ENCODE measurements at regions not wholly inside any gene's neighbourhood (a gene's known extent, or its start where the extent isn't known, plus 50 kb on each side); places are given as distances from the start of the nearest gene placed in this dataset.

DNA sequence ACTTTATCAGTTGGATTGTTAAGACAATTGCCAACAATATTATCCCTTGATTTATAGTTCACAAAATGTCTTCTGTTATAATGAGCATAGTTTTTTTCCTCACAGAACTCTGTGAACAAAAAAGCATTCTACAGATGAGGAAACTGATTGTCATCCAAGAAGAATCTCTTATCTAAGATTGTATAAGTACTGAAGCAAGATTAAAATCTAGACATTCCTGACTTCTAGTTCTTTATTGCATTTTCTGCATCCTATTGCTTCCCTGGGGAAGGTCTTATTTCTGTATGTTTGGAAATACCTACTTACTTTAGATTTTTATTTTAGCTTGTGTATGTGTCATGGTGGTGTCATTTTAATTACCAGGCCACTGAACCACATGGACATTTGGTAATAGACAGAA, 884.9 kb upstream of the WWC1 start:
- Mint-ChIP-seq H3K4me1 (ENCODE audit: low read depth) (no peaks in the 10 kb centered on the region), H3K9me3 (ENCODE audit: low read depth) (no peaks in the 10 kb centered on the region), H3K27ac (ENCODE audit: unreplicated experiment) (no peak overlapping the region), H3K4me3 (ENCODE audit: unreplicated experiment) (no peak overlapping the region), H3K36me3 (ENCODE audit: low read depth) (no peaks in the 10 kb centered on the region), H3K27me3 (ENCODE audit: low read depth) (peaks cover 9% of the 10 kb centered on the region)
- TF ChIP-seq CTCF (IDR thresholded peaks at IDR 0.05) = no peak
- no peak for DNase-seq (ENCODE audit: low spot score)

DNA sequence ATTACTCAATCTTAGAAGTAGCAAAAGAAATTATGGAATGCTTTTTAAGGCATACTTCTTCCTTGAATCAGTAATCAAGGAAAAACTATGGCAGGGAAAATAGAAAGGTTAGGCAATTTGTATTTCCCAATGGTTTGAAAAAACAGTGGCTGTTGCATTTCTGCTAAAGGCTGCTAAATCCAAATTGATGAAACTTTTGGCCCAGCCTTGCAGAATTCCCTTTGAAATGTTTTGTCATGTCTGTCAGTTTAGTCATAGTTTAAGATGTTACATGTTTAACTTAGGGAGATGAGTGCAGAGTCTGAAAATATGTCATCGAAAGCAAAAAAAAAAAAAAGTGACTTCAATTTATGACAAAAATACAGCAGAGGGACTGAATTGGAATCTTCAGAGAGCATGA, 878.9 kb upstream of the WWC1 start:
- no peaks in the 10 kb centered on the region for H3K4me1 Mint-ChIP-seq (ENCODE audit: low read depth)
- H3K9me3 Mint-ChIP-seq (ENCODE audit: low read depth) = no peaks in the 10 kb centered on the region
- DNase-seq (ENCODE audit: low spot score) = no peak
- TF ChIP-seq CTCF (IDR thresholded peaks at IDR 0.05) = no peak
- H3K4me3 Mint-ChIP-seq (ENCODE audit: unreplicated experiment) = no peak overlapping the region
- H3K36me3 Mint-ChIP-seq (ENCODE audit: low read depth) = no peaks in the 10 kb centered on the region
- no peak overlapping the region for H3K27ac Mint-ChIP-seq (ENCODE audit: unreplicated experiment)
- H3K27me3 Mint-ChIP-seq (ENCODE audit: low read depth) = peaks cover 39% of the 10 kb centered on the region

DNA sequence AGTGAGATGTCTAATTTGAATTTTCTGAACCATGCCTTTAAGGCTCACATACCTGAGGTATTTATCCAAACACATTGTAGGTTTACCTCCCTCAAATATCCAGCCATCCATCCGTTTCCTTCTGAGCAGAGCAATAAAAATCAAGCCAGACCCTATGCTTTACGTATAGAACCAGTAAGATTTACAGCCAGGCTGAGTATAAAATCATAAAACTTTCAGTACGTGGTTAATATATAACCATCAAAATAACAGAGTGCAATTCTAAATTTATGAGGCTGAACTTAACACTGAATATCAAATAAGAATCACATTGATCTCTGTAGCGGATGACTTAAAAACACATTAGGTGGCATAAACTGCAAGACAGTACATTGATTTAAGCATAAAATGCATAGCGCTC, 877.9 kb upstream of the WWC1 start:
- no peak overlapping the region for H3K4me3 Mint-ChIP-seq (ENCODE audit: unreplicated experiment)
- peaks cover 41% of the 10 kb centered on the region for H3K27me3 Mint-ChIP-seq (ENCODE audit: low read depth)
- DNase-seq (ENCODE audit: low spot score) = no peak

DNA sequence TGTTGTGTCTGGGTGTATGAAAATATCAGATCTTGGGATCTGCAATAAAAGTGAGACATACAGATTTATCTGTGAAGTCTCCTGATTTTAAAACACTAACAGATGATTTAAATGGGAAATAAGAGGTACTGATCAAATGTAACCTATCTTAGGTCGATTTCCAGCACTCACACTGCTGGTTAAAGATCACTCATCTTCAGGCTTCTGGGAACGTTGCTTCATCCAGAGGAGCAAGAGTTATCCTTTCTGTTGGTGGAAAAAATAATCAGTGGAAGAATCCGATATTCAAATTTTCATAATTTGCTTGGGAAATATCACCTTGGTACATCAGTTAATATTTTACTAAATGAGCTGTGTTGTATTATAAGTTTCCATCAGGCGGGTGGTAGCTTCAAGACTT, 876.8 kb upstream of the WWC1 start:
- no peaks in the 10 kb centered on the region for H3K4me1 Mint-ChIP-seq (ENCODE audit: low read depth)
- no peak overlapping the region for H3K27ac Mint-ChIP-seq (ENCODE audit: unreplicated experiment)
- H3K4me3 Mint-ChIP-seq (ENCODE audit: unreplicated experiment) = no peak overlapping the region
- no peak for DNase-seq (ENCODE audit: low spot score)
- no peak for TF ChIP-seq CTCF (IDR thresholded peaks at IDR 0.05)
- H3K27me3 Mint-ChIP-seq (ENCODE audit: low read depth) = peaks cover 41% of the 10 kb centered on the region
- no peaks in the 10 kb centered on the region for H3K36me3 Mint-ChIP-seq (ENCODE audit: low read depth)
- no peaks in the 10 kb centered on the region for H3K9me3 Mint-ChIP-seq (ENCODE audit: low read depth)

More for the DNA sequence above, 877.9 kb upstream of the WWC1 start:
- no peaks in the 10 kb centered on the region for H3K9me3 Mint-ChIP-seq (ENCODE audit: low read depth)
- H3K4me1 Mint-ChIP-seq (ENCODE audit: low read depth) = no peaks in the 10 kb centered on the region
- no peaks in the 10 kb centered on the region for H3K36me3 Mint-ChIP-seq (ENCODE audit: low read depth)
- H3K27ac Mint-ChIP-seq (ENCODE audit: unreplicated experiment) = no peak overlapping the region
- TF ChIP-seq CTCF (IDR thresholded peaks at IDR 0.05) = no peak

GRCh38 chr5:167415779-167416746, 875.4 kb upstream of the WWC1 start:
- no peaks in the 10 kb centered on the region for H3K36me3 Mint-ChIP-seq (ENCODE audit: low read depth)
- DNase-seq (ENCODE audit: low spot score) = no peak
- H3K9me3 Mint-ChIP-seq (ENCODE audit: low read depth) = no peaks in the 10 kb centered on the region
- H3K4me3 Mint-ChIP-seq (ENCODE audit: unreplicated experiment) = no peak overlapping the region
- TF ChIP-seq CTCF (IDR thresholded peaks at IDR 0.05) = no peak
- no peaks in the 10 kb centered on the region for H3K4me1 Mint-ChIP-seq (ENCODE audit: low read depth)
- H3K27ac Mint-ChIP-seq (ENCODE audit: unreplicated experiment) = no peak overlapping the region
- H3K27me3 Mint-ChIP-seq (ENCODE audit: low read depth) = peaks cover 45% of the 10 kb centered on the region
